ENCODE measurements at regions not wholly inside any gene's neighbourhood (a gene's known extent, or its start where the extent isn't known, plus 50 kb on each side); places are given as distances from the start of the nearest gene placed in this dataset.
"Not testable (repeated sequence)": the region's sequence is repeated elsewhere in the genome, so short reads cannot be mapped to it uniquely, and the experiment has no call there.

DNA sequence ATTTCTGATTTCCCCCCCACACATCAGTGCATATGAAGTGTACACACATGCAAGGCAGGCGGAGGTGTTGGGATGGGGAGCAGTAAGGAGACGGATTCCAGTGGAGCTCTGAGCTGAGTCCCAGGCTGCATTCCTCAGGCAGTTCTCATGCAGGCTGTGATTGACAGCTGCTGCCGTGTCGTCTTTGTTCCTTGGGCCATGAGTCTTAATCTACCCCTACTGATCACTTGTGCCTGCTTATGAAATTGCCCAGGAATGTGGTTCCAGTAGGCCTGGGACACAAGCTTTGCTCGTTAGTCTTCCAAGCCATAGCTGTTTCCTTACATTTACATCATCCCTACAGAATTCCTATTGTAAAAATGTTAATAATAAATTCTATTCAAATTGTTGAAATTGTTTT, 1241.9 kb downstream of the UQCRFS1 start:
- no peak for DNase-seq

DNA sequence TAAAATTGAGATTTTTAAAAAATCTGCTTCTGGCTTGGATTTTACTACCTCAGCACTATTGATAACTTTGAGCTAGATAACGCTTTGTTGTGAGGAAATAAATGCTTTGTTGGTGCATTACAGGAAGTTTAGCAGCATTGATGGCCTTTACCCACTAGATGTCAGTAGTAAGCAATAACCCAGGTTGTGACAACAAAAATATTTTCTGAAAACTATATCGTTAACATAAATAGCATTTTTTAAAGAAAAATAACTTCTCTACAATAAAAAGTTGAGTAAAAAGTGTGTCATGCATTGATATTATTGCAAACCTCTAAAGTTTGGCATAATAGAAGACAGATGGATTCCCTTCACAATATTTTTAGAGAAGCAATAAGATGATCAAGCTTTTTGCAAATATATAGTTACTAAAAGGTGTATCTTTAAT, 1246.5 kb downstream of the UQCRFS1 start:
- no peak for DNase-seq

DNA sequence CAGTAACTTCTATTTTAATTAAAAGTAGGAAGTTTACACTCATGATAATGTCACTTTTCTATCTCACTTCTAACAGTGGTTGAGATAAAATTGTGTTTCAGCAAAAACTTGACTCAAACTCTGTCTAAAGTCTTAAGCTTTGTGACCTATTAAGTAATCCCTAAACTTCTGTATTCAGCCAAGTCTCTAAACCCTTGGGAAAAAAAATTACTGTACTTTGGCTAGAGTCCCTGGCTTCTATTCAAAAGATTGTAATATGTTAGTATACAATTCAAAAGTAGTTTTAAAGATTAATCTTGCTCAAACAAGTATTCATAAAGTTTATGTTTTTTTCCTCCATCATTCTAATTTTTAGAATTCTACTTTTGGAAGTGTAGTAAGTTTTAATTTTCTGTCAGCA, 1248.8 kb downstream of the UQCRFS1 start:
- no peak for DNase-seq

DNA sequence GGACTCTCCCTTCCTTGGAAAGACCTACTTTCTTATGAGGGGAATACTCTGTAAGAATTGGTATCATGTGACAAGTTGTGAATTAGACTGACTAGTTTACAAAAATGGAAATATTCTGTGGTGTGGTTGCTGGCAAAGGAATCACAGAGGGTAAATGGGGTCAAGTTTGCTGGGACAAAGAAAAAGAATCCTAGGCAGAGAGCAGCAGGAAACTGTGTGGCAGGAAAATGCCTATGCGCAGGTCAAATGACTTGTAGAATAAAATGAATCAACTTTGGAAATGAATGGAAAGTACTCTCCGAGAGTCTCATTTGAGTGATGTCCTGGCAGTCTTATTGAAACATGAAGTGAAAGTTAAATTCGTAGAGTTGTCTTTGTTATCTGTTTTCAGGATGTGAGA, 1250.7 kb downstream of the UQCRFS1 start:
- DNase-seq = no peak

DNA sequence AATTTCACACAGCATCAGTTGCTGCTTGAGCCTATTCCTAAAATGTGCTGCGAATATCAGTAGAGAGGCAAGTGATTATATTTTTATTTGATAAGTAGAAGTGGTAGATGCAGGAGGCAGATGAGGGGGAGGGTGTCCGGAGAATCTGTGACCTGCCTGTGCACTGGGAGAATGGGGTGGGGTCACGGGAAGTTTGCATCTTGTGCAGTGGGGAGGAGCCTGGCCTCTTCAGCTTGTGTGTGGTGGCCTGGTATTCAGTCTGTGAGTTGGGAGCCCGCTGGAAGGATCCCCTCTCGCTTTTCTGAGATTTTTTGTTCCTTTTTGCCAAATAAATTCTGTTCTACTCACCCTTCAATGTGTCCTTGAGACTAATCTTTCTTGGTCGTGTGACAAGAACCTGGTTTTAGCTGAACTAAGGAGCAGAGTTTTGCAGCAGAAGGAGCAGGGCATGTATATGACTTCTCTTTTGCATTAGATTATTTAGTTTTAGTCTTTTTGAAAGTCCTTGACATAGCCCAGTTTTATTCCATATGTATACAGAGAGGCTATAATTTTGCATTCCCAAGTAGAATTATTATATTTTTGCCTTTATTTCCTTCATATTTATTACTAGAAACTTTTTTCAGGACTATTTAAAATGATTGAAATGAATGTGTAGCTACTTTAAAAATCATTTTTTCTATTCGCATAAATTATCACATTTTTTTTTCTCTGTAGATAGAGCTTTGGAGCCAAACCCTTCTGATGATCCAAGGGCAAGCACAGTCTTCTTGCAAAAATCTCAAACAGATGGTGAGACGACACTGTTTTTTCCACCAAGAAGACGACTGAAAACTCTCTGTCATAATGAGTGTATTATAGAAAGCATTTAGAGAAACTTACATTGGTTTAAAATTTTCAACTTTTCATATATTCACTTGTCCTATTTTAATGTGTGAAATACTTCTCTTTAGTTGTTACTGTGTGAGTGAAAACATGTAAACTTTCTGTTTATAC, 1257.2 kb downstream of the UQCRFS1 start:
- no peak for DNase-seq

DNA sequence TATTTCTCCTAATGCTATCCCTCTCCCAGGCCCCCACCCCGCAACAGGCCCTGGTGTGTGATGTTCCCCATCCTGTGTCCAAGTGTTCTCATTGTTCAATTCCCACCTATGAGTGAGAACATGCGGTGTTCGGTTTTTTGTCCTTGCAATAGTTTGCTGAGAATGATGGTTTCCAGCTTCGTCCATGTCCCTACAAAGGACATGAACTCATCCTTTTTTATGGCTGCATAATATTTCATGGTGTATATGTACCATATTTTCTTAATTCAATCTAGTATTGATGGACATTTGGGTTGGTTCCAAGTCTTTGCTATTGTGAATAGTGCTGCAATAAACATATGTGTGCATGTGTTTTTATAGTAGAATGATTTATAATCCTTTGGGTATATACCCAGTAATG, 1270.3 kb downstream of the UQCRFS1 start:
- DNase-seq = not testable (repeated sequence)

DNA sequence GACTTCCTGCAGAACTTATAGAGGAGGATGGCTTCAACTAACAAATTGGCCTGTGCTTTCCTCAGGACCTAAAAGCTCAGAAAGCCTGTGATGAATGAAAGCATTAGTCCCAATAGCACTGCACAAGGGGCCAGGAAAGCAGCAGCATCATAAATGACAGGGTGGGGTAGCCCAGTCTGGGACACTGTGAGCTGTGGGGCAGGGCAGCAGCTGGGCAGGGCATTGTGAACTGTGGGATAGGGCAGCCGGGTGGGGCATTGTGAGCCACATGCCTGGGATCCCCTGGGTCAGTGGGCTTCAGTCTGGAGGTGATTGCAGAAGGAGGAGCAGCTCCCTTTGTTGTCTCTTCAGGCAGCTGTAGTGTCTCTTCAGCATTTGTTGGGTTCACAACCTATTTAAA, 1276.8 kb downstream of the UQCRFS1 start:
- no peak for DNase-seq

DNA sequence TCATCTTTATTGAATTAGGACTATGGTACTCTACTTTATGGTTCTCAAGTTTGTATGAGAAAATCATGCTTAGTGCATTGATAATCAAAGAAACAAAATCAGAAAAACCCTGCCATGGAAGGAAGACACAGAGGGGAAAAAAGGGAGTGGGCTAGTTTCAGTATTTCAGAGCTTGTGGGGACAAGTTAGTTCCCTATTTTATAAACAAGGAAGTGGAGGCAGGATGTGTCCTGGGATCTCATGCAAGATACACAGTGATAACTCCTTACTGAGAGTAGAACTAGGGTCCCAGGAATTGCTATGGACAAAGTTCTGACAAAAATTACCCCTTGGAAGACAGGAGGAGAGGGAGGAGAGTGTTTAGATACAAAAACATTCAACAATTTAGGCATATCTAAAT, 1277.3 kb downstream of the UQCRFS1 start:
- no peak for DNase-seq

DNA sequence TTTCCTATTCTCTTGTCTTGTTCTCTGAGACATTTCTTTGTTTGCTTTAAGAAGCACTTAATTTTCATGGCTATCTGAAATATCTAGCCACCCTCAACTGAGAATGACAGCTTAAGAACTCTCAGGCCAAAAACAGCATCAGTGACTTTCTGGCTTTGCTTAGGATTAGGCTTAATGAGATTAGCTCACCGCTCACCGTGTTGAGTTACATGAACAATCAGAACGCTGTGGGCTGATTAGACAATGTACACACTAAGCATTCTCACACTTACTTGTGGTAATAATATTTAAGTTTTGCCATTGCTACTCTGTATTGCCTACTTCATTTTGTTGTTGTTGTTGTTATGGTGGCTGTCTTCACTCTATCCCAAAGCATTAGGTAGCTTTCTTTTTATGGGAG, 1283.6 kb downstream of the UQCRFS1 start:
- no peak for DNase-seq

DNA sequence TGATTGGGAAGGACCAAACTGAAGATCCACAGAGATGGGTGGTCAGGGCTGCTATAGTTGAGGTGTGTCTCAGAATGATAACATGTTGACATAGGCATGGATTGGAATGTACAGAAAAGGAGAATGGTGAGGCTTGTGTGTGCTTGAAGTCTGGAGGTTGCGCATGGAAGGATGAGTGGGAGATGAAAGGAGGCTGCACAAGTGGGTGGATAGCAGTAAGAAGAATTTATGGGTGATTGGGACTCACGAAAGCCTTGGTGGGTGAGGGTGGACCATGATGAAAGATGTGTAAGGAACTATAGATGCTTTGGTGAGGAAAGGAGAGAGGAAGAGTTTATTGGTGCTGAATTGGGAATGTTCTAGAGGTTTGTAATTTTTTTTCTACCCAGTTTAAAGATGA, 1287.7 kb downstream of the UQCRFS1 start:
- no peak for DNase-seq

DNA sequence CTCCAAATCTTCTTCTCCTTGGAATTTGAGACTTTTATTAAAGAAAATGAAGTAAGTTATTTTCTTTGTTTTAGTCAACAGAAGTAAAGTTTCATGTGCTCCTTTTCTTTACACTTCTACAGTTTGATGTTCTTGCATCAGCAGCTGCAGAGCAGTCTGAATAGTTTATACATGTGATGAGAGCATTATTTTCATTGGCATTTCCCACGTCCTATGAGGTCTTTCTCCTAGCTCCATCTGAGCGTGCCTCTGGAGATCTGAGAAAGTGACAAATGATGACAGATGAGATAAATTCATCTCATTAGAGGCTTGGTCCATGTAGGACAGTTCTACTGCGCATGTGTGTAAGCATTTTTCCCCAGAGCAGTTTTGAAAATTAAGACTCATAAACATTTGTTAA, 1290.0 kb downstream of the UQCRFS1 start:
- DNase-seq = no peak

DNA sequence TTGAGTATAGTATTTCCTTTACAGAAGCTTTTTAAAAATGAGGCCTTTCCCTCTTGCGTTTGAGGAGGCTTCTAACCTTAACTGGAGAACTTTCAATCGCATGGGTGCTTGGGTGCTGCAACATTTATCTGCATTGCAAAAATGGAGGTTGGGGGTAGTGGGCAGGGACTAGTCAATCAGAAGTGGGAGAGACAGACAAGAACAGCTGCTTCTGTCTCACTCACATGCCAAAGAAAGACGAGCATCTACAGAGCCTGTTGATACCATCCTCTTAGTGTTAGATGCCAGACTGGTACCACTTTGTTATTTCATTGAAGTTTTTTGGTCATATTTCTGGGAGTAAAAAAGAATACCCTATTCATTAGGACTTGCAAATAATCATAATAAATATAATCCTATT, 1292.2 kb downstream of the UQCRFS1 start:
- no peak for DNase-seq

DNA sequence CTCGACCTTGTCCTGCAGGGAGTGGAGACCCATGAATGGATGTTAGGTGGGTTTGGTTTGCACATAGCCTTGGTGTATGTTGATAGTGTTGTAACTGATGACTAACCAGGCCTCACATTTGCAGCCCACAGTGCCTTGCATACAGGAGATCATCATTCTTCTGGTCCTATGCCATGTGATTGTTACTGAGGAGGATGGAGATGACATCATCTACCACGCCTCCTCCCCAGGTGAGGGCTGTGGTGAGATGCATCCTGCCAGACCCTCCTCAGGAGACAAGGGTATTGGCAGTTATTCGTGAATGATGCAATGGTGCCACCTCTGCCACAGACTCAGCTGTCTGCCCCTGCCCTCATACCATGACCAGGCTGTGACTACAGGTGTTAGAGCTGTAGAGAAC, 1294.1 kb downstream of the UQCRFS1 start:
- no peak for DNase-seq

DNA sequence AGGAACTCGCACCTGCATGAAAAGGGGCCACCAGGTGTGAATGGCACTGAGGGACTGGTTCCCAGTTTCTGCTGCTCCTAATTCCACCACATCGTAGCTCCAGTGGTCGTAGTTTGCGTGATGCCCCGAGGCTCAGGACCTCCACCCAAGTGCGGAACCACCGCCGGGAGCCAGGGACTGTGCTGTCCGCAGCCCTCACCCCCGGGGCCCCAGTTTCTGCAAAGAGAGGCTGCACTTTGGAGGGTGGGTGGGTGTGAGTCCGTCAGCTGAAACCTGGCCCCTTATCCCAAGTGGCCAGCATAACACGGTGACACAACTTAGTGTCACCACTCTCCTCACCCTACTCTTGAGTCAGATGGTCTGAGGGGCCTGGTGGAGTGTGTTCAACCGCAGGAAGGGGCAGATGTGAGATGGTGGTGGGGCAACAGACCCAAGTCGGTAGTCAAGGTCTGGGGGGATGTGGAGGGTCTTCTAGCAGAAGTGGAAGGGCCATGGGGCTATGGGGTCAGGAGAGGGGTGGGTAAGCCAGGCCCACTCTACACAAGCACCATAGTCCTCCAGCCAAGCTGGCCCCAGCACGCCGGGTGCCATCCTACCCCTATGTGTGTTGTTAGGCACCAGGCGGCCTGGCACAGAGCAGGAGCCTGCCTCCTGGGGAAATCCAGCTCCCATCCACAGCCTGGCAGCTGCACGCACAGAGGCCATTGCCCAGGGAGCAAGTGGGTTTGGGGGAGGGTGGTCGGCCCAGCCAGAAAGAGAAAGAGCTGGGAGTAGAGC, 1301.6 kb downstream of the UQCRFS1 start:
- no peak for DNase-seq

DNA sequence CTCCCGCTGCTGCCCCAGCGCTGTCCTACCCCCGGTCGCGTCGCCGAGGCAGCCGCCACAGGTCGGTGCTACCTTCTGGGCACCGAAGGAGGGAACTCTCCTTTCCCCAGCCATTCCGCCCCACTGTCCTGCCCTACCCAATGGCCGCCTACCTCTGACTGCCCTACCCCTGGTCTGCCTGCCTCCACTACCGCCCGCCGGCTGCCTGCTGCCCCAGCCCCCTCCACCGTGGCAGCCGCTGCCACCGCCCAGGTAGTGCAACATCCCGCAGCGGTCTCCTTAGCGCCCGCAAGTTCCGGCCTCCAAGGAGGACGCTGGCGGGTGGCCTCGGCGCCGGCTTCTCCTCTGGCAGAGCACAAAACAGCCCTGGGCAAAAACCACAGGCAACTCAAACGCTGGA, 1303.1 kb downstream of the UQCRFS1 start:
- no peak for DNase-seq

DNA sequence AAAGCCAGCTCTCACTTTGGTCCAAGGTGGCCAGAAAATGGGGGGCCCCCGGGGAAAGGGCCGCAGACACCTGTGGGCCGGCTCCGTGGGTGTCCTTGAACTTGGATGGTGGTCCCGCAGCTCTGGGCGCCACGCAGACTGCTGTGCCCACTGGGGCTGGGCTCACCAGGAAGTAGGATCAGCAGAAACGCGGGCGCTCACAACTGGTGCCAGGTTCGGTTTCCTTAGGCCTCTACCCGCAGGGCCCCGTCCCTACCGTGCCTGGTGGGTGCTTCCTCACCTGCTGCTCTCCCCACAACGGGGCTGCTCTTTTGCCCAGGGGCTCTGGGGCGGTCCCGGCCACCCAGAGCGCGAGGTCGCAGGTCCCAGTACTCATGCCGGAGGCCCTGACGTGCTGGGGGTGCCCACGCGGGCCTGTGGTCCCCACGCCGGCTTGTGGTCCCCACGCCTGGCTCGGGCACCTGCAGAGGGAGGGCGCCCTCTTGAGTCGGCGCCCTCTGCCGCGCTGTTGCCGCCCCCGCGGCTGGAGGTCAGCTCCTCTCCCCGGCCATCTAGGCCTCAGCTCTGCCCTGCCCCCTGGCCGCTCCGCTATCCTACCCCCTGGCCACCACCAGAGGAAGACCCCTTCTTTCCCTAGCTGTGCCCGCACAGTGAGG, 1303.6 kb downstream of the UQCRFS1 start:
- no peak for DNase-seq

DNA sequence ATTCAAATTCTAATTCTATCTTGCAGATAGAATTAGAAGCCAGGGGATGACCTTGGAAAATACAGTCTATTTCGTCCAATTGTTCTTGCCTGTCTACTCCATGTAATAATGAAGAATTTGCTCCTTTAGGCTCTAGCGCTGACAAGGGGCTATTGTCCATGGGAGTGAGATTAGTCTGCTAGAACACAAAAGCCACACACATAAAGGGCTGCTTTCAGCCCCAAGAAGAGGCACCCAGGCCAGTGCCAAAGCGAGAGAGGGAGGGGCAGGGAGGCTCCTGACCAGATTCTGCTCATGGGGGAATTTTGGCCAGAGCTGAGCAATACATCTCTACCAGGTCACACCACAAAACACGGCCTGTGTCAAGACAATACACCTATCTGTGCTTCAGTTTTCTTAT, 1306.9 kb downstream of the UQCRFS1 start:
- no peak for DNase-seq

DNA sequence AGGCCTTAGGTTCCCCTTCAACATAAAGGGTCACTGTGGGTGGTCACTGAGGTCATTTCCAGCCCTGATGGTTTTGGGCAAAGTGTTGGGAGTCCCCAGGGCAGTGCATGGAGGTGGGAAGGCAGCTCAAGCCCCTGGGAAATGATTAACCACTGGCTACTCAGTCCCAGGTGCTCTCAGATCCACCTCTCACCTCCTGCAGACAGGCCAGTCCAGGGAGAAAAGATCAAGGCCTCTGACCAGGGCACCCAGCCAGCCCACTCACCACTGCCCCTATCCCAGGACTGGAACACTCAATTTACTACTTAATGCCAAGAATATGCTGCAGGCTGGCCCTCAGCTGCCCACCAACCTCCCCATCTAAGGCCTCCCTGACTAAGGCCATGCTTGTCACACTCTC, 1307.9 kb downstream of the UQCRFS1 start:
- no peak for DNase-seq

DNA sequence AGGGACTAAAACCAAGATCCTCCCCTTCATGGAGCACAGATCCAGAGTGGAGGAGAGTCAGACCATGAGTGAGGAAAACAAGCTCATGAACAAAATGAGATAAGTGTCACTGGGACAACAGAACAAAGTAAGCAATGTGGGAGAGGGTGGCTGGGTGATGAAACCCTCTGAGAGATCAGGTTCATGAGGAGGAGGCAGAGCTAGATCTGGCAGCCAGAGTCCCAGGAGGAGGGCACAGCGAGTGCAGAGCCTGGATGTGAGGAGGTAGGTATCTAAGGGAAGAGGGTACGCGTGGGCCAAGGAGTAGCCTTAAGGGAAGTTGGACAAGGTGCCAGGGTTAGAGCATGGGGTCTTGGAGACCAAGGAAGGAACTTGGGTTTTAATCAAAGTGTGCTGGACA, 1311.9 kb downstream of the UQCRFS1 start:
- DNase-seq = no peak

DNA sequence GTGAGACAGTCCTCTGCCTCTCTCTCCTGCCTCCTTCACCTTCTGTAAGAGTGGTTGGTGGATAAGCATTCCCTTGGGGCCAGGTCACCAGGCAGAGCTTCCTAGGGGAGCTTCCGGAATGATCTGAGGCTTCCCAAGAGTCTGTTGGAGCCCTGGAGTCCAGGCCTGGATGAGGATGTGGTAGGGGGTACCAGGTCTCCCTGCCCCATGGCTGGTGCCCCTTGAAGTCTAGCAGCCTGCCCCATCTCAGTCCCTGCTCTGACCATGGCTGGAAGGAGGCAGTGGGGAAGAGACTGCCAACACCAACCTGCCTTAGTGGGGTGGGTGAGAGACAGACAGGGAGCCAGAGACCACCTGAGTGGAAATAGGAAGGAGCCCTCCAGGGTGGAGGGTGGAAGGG, 1316.9 kb downstream of the UQCRFS1 start:
- no peak for DNase-seq

DNA sequence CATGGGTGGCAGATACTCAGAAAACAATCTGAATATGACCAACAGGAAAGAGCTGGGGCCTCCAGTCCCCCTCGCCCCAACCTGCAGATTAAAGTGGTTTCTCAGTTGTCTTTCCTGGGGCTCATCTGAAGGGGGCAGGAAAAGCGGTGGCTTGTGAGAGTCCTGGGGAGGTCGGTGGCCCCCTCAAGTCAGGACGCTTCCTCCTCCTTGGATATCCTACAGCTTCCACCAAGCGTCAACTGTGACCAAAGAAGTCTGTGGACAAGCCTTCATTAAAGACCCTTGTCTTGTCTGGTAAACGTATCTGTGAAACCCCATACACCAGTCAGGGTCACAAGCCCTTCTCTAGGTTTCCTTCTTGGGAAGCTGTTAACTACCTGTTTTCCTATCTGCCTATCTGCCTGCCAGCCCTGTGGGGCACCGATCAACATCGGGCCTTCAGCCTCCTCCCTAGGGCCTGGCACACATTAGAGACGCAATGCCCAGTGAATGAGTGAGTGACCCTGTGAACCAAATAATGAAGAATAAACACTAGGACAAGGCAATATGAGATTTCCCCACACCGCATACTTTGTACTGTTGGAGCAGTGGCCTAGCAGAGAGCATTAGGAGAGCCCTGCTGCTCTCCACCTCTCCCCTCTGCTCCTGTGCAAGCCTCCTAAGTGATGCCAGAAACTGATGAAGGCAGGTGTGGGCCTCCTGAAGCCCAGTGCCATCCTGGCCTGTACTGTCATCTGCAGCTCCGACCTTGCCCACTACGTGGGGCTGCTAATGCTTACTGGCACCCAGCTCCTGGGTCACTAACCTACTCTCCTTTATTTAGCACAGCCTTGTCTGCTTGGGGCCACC, 1317.8 kb downstream of the UQCRFS1 start:
- DNase-seq = no peak

DNA sequence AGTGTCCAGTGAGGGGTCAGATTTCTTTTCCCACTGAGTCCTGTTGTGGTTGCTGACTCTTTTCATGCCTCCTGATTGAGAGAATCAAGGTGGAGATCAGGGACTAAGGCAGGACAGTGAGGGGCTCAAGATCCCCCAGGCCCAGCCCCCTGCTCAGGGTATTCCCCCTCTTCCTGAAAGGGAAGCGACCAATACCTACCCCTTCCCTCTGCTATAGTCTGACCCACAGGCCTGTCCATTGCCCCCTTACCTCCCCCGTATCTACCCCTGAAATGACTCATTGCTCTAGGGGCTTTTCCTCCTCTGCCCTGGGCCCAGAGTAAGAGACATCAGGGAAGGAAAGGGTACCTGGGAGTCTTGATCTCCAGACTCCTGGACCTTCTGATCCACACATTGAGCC, 1320.5 kb downstream of the UQCRFS1 start:
- DNase-seq = no peak

DNA sequence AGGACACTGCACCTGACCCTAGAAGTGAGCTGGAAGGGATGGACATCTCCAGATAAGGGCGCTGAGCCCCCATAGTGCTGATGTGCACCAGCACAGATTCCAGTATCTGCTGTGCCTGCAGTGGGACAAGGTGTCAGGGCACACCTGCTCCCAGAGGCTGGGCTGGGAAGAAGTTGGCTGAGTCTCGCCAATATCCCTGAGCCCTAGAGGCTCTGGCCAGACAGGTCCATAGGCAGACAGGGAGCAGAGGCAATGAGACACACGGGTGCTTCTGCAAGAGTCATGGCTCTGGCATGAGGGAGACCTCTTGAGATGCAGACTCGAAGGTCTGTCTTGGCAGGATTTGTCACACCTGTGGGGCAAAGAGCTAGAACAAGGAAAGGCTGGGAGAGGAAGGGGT, 1321.5 kb downstream of the UQCRFS1 start:
- DNase-seq = no peak
